A673 (cell line): ENCODE measurements at regions not wholly inside any gene's neighbourhood (a gene's known extent, or its start where the extent isn't known, plus 50 kb on each side); places are given as distances from the start of the nearest gene placed in this dataset.

Source experiments
- CTCF ChIP-seq: fragments of 300-800, 200-600 bp; sonication (generic); conservative IDR thresholded peaks from 2 replicates; pipeline ENCODE4 v1.5.1; 2017; ENCODE audit warnings: low read depth, mild to moderate bottlenecking, antibody characterized with exemption, low read length, moderate library complexity, mixed read lengths
- EZH2 ChIP-seq: fragments of 200-600 bp; sonication (generic); IDR thresholded peaks from 2 replicates; pipeline ENCODE4 v1.6.1; 2017; ENCODE audit warnings: borderline replicate concordance, low read depth, mild to moderate bottlenecking, mixed read lengths, antibody characterized with exemption, low read length; ENCODE audit not compliant: poor library complexity, severe bottlenecking

GRCh38 chr16:73315645-73316044 is 267.7 kb upstream of the ZFHX3 start:
- TF ChIP-seq CTCF, result no peak
- no peak for TF ChIP-seq EZH2
